BLaER1 treated with 17β-estradiol and CSF1 and Interleukin-3, amounts not matched to agents 10 nM and 100 nM (cell line): ENCODE measurements at regions not wholly inside any gene's neighbourhood (a gene's known extent, or its start where the extent isn't known, plus 50 kb on each side); places are given as distances from the start of the nearest gene placed in this dataset.

Experiments
- H3K27ac ChIP-seq, 11 experiments: shearing (Covaris generic); formaldehyde crosslinking; 2 replicates each; pipeline ENCODE4 v1.8.1; 2022
- H3K27me3 ChIP-seq, 11 experiments: shearing (Covaris generic); formaldehyde crosslinking; 2 replicates each; pipeline ENCODE4 v1.8.1; 2022
- H3K36me3 ChIP-seq, 11 experiments: shearing (Covaris generic); formaldehyde crosslinking; 2 replicates each; pipeline ENCODE4 v1.8.1; 2022
- H3K4me1 ChIP-seq, 10 experiments: shearing (Covaris generic); formaldehyde crosslinking; 2 replicates each; pipeline ENCODE4 v1.8.1; 2022
- H3K4me2 ChIP-seq, 11 experiments: shearing (Covaris generic); formaldehyde crosslinking; 2 replicates each; pipeline ENCODE4 v1.8.1; 2022
- H3K4me3 ChIP-seq, 10 experiments: shearing (Covaris generic); formaldehyde crosslinking; 2 replicates each; pipeline ENCODE4 v1.8.1; 2022
- H3K9ac ChIP-seq, 11 experiments: shearing (Covaris generic); formaldehyde crosslinking; 2 replicates each; pipeline ENCODE4 v1.8.1; 2022
- H3K9me3 ChIP-seq, 11 experiments: shearing (Covaris generic); formaldehyde crosslinking; replicated peaks in 1 of 11; 2 replicates each; pipeline ENCODE4 v1.8.1; 2022
- H4K20me1 ChIP-seq, 11 experiments: shearing (Covaris generic); formaldehyde crosslinking; 2 replicates each; pipeline ENCODE4 v1.8.1; 2022
- Cebpa-rat ChIP-seq, 11 experiments: shearing (Covaris generic); IDR thresholded peaks; 2 replicates each; pipeline ENCODE4 v1.8.1; 2022

GRCh38 chr7:31203551-31203950, 137.0 kb downstream of the NEUROD6 start:
- Histone ChIP-seq H3K4me2 (no peak overlapping the region), H3K9me3 (peaks cover under 1 to 12% (median 6%) of the 10 kb centered on the region in 11 experiments; a peak in 17 of 22 replicates), H3K4me1 (no peaks in the 10 kb centered on the region), H3K9ac (no peak overlapping the region), H3K4me3 (no peak overlapping the region), H3K36me3 (no peaks in the 10 kb centered on the region), H3K27me3 (no peaks in the 10 kb centered on the region), H4K20me1 (no peaks in the 10 kb centered on the region), H3K27ac (no peak overlapping the region)
- no peak for TF ChIP-seq Cebpa-rat (IDR thresholded peaks at IDR 0.05)

- Histone ChIP-seq H3K4me3 (no peak overlapping the region), H3K9me3 (peaks cover 8 to 19% (median 14%) of the 10 kb centered on the region in 11 experiments), H3K4me2 (no peak overlapping the region), H3K9ac (no peak overlapping the region), H3K36me3 (no peaks in the 10 kb centered on the region), H3K27me3 (no peaks in the 10 kb centered on the region), H4K20me1 (no peaks in the 10 kb centered on the region), H3K27ac (no peak overlapping the region), H3K4me1 (no peaks in the 10 kb centered on the region)
- TF ChIP-seq Cebpa-rat (IDR thresholded peaks at IDR 0.05), result no peak
Measured at GRCh38 chr7:31202801-31203200, 137.7 kb downstream of the NEUROD6 start.

GRCh38 chr7:31192986-31193385, 140.9 kb downstream of the ADCYAP1R1 start:
- Histone ChIP-seq H3K4me2 (no peak overlapping the region), H3K27me3 (no peaks in the 10 kb centered on the region), H4K20me1 (no peaks in the 10 kb centered on the region), H3K4me3 (no peak overlapping the region), H3K36me3 (no peaks in the 10 kb centered on the region), H3K27ac (no peak overlapping the region), H3K4me1 (no peaks in the 10 kb centered on the region), H3K9ac (no peak overlapping the region), H3K9me3 (peaks cover 9 to 17% (median 13%) of the 10 kb centered on the region in 11 experiments)
- no peak for TF ChIP-seq Cebpa-rat (IDR thresholded peaks at IDR 0.05)

DNA sequence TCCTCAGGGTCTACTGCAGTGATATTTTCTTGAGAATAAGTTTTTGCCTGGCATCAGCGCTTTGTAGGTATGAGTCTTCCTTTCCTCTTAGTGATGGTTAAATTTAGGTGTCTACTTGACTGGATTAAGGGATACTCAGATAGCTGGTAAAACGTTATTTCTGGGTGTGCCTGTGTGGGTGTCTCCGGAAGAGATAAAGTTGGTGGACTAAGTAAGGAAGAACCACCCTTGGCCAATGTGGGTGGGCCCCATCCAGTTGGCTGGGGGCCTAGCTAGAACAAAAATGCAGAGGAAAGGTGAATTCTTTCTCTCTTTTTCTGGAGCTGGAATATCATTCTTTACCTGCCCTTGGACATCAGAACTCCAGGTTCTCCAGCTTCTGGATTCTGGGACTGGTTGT, 138.8 kb downstream of the ADCYAP1R1 start:
- Histone ChIP-seq H3K4me2 (no peak overlapping the region), H3K9ac (no peak overlapping the region), H3K4me3 (no peak overlapping the region), H3K27ac (no peak overlapping the region), H3K4me1 (no peaks in the 10 kb centered on the region), H3K27me3 (no peaks in the 10 kb centered on the region), H3K9me3 (peaks cover 0 to 7% (median 4%) of the 10 kb centered on the region in 11 experiments; a peak in 8 of 22 replicates), H4K20me1 (no peaks in the 10 kb centered on the region), H3K36me3 (no peaks in the 10 kb centered on the region)
- no peak for TF ChIP-seq Cebpa-rat (IDR thresholded peaks at IDR 0.05)

DNA sequence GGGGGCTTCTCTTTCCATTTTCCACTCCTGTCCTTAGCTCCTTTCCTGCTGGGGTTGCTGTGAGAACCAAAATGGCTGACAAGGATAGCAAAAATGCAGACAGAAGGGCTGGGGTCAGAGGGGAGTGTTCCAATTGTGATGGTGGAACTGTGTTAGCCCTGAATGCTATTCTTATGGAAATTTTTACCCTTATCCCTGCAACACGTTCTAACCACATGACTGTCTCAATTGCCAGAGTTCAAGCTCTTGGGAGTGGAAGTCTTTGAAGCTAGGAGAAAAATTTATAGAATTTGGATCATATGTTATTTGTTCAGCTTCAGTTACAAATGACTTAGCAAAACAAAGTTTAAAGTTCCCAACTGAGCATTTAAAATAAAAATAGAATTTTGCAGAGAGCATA, 134.1 kb downstream of the ADCYAP1R1 start:
- Histone ChIP-seq H4K20me1 (no peaks in the 10 kb centered on the region), H3K9ac (no peak overlapping the region), H3K4me1 (no peaks in the 10 kb centered on the region), H3K27me3 (no peaks in the 10 kb centered on the region), H3K4me2 (no peak overlapping the region), H3K36me3 (no peaks in the 10 kb centered on the region), H3K4me3 (no peak overlapping the region), H3K9me3 (peaks cover 0 to 9% (median 0%) of the 10 kb centered on the region in 11 experiments; a peak in 4 of 22 replicates), H3K27ac (no peak overlapping the region)
- no peak for TF ChIP-seq Cebpa-rat (IDR thresholded peaks at IDR 0.05)

- Histone ChIP-seq H3K4me1 (peaks cover 0 to 6% (median 0%) of the 10 kb centered on the region in 10 experiments; a peak in 1 of 20 replicates), H3K9ac (no peak overlapping the region), H3K36me3 (no peaks in the 10 kb centered on the region), H3K4me3 (no peak overlapping the region), H3K9me3 (no peaks in the 10 kb centered on the region), H3K27ac (no peak overlapping the region), H3K27me3 (no peaks in the 10 kb centered on the region), H3K4me2 (no peak overlapping the region), H4K20me1 (no peaks in the 10 kb centered on the region)
- no peak for TF ChIP-seq Cebpa-rat (IDR thresholded peaks at IDR 0.05)
Measured at GRCh38 chr7:31175672-31176071, 123.6 kb downstream of the ADCYAP1R1 start.

- no peak overlapping the region for H3K4me3 ChIP-seq
- no peak for TF ChIP-seq Cebpa-rat (IDR thresholded peaks at IDR 0.05)
- peaks cover 0 to 6% (median 0%) of the 10 kb centered on the region in 10 experiments; a peak in 1 of 20 replicates for H3K4me1 ChIP-seq
- no peak overlapping the region for H3K4me2 ChIP-seq
- no peak overlapping the region for H3K9ac ChIP-seq
- no peaks in the 10 kb centered on the region for H4K20me1 ChIP-seq
- H3K36me3 ChIP-seq, result no peaks in the 10 kb centered on the region
- no peaks in the 10 kb centered on the region for H3K9me3 ChIP-seq
- H3K27ac ChIP-seq, result no peak overlapping the region
- no peaks in the 10 kb centered on the region for H3K27me3 ChIP-seq
Measured at GRCh38 chr7:31171984-31172383, 119.9 kb downstream of the ADCYAP1R1 start.

DNA sequence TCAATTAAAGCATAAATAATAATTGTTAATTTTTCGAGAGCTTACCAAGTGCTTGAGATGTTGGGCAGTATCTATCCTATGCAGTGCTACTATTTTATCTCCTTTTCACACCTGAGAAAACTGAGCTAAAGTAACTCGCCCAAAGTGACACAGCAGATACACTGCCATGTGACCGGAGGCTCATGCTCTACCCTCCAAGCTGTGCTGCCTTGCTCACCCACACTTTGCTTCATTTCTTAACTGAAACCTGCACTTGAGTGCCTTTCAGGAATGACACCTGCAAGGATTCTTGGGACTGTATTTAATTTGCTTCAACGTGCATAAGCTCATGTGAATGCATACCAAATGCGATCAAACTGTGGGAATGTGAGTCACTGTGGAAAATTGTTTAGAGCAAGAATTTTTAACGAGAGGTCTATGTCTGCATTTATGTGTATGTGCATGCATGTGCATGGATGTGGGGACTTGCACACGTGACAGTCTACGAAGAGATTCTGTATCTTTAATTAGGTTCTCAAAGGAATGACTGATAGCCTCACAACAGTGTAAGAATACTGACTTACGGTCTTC, 119.2 kb downstream of the ADCYAP1R1 start:
- Histone ChIP-seq H3K4me2 (no peak overlapping the region), H3K27me3 (no peaks in the 10 kb centered on the region), H3K27ac (no peak overlapping the region)

More for the DNA sequence above, 119.2 kb downstream of the ADCYAP1R1 start:
- no peaks in the 10 kb centered on the region for H3K36me3 ChIP-seq
- TF ChIP-seq Cebpa-rat (IDR thresholded peaks at IDR 0.05), result no peak
- no peaks in the 10 kb centered on the region for H3K9me3 ChIP-seq
- H3K9ac ChIP-seq, result no peak overlapping the region
- H4K20me1 ChIP-seq, result no peaks in the 10 kb centered on the region
- no peaks in the 10 kb centered on the region for H3K4me1 ChIP-seq
- no peak overlapping the region for H3K4me3 ChIP-seq
